Activated naive CD4-positive, alpha-beta T cell treated with anti-CD3 and anti-CD28 coated beads, Interleukin-2, amount 10 ng/mL, durations not matched to agents 7 days and 5 days (primary cell): ENCODE measurements at regions not wholly inside any gene's neighbourhood (a gene's known extent, or its start where the extent isn't known, plus 50 kb on each side); places are given as distances from the start of the nearest gene placed in this dataset.

ENCODE experiments used
- CTCF ChIA-PET: fragments of 350-600 bp; sonication (Branson Sonifier 250); formaldehyde crosslinking; loops from one replicate; lab custom pipeline; 2021; ENCODE audit warnings: antibody characterized with exemption; lab: Charles Lee
- DNase-seq: peaks from one replicate; pipeline ENCODE4 v3.0.0-alpha.2; 2020
- H3K27ac Mint-ChIP-seq: one replicate; pipeline ENCODE4 v1.8.0; 2021; ENCODE audit warnings: mild to moderate bottlenecking, moderate library complexity, mixed read lengths
- H3K27me3 Mint-ChIP-seq: one replicate; pipeline ENCODE4 v1.8.0; 2021; ENCODE audit warnings: mild to moderate bottlenecking, mixed read lengths
- H3K36me3 Mint-ChIP-seq: one replicate; pipeline ENCODE4 v1.8.0; 2021; ENCODE audit warnings: mixed read lengths
- H3K4me1 Mint-ChIP-seq: one replicate; pipeline ENCODE4 v1.8.0; 2021; ENCODE audit warnings: mixed read lengths
- H3K4me3 Mint-ChIP-seq: one replicate; pipeline ENCODE4 v1.8.0; 2021; ENCODE audit warnings: mild to moderate bottlenecking, moderate library complexity, mixed read lengths
- H3K9me3 Mint-ChIP-seq: one replicate; pipeline ENCODE4 v1.8.0; 2021; ENCODE audit warnings: mixed read lengths

GRCh38 chr2:43057742-43058725 is 168.4 kb downstream of the ZFP36L2 start:
- Mint-ChIP-seq H3K36me3 (peaks cover 3% of the 10 kb centered on the region), H3K4me3 (no peak overlapping the region), H3K27ac (no peak overlapping the region), H3K27me3 (peaks cover 40% of the 10 kb centered on the region), H3K4me1 (peaks cover 34% of the 10 kb centered on the region), H3K9me3 (peaks cover 3% of the 10 kb centered on the region)
- CTCF ChIA-PET = no interaction called here
- no peak for DNase-seq

- peaks cover 41% of the 10 kb centered on the region for H3K27me3 Mint-ChIP-seq
- peaks cover 2% of the 10 kb centered on the region for H3K36me3 Mint-ChIP-seq
- CTCF ChIA-PET = no interaction called here
- no peak overlapping the region for H3K27ac Mint-ChIP-seq
- DNase-seq = no peak
- peaks cover 3% of the 10 kb centered on the region for H3K9me3 Mint-ChIP-seq
- peaks cover 36% of the 10 kb centered on the region for H3K4me1 Mint-ChIP-seq
- no peak overlapping the region for H3K4me3 Mint-ChIP-seq
Observed at GRCh38 chr2:43057026-43057741, 169.2 kb downstream of the ZFP36L2 start.

GRCh38 chr2:43055985-43056384 is 170.4 kb downstream of the ZFP36L2 start:
- Mint-ChIP-seq H3K9me3 (no peaks in the 10 kb centered on the region), H3K27me3 (peaks cover 47% of the 10 kb centered on the region), H3K4me3 (no peak overlapping the region), H3K36me3 (no peaks in the 10 kb centered on the region), H3K27ac (no peak overlapping the region), H3K4me1 (peaks cover 42% of the 10 kb centered on the region)
- DNase-seq = no peak
- CTCF ChIA-PET = no interaction called here

- CTCF ChIA-PET = no interaction called here
- H3K9me3 Mint-ChIP-seq = no peaks in the 10 kb centered on the region
Observed at GRCh38 chr2:43055086-43055912, 171.1 kb downstream of the ZFP36L2 start.

GRCh38 chr2:43054367-43054766 is 172.0 kb downstream of the ZFP36L2 start:
- CTCF ChIA-PET = no interaction called here
- Mint-ChIP-seq H3K4me1 (peaks cover 31% of the 10 kb centered on the region), H3K27ac (no peak overlapping the region), H3K27me3 (peaks cover 61% of the 10 kb centered on the region), H3K9me3 (no peaks in the 10 kb centered on the region), H3K4me3 (no peak overlapping the region), H3K36me3 (no peaks in the 10 kb centered on the region)
- DNase-seq = no peak

More at GRCh38 chr2:43055086-43055912, 171.1 kb downstream of the ZFP36L2 start:
- Mint-ChIP-seq H3K4me3 (no peak overlapping the region), H3K27me3 (peaks cover 54% of the 10 kb centered on the region), H3K36me3 (no peaks in the 10 kb centered on the region), H3K4me1 (peaks cover 40% of the 10 kb centered on the region), H3K27ac (no peak overlapping the region)
- no peak for DNase-seq

GRCh38 chr2:43052944-43053306 is 173.5 kb downstream of the ZFP36L2 start:
- CTCF ChIA-PET = interaction anchor here (1.0 kb wide), 1 partner anchor 9 kb away, joined by 3 read pairs; no protein-coding TSS in a partner anchor
- no peaks in the 10 kb centered on the region for H3K36me3 Mint-ChIP-seq

GRCh38 chr2:43052204-43052943 is 174.0 kb downstream of the ZFP36L2 start:
- peaks cover 64% of the 10 kb centered on the region for H3K27me3 Mint-ChIP-seq
- H3K4me1 Mint-ChIP-seq = peaks cover 22% of the 10 kb centered on the region
- H3K4me3 Mint-ChIP-seq = no peak overlapping the region
- CTCF ChIA-PET = interaction anchor here (1.0 to 1.6 kb wide), 2 partner anchors 8 to 177 kb away, joined by 3 to 7 read pairs; no protein-coding TSS in a partner anchor
- no peak overlapping the region for H3K27ac Mint-ChIP-seq
- DNase-seq = no peak
- H3K9me3 Mint-ChIP-seq = no peaks in the 10 kb centered on the region
- no peaks in the 10 kb centered on the region for H3K36me3 Mint-ChIP-seq

More at GRCh38 chr2:43052944-43053306, 173.5 kb downstream of the ZFP36L2 start:
- no peaks in the 10 kb centered on the region for H3K9me3 Mint-ChIP-seq
- H3K4me3 Mint-ChIP-seq = no peak overlapping the region
- no peak overlapping the region for H3K27ac Mint-ChIP-seq
- DNase-seq = no peak
- H3K27me3 Mint-ChIP-seq = peaks cover 67% of the 10 kb centered on the region
- peaks cover 20% of the 10 kb centered on the region for H3K4me1 Mint-ChIP-seq

GRCh38 chr2:43051338-43051737 is 175.1 kb downstream of the ZFP36L2 start:
- peak; percentile 47 for DNase-seq
- no peak overlapping the region for H3K4me3 Mint-ChIP-seq
- no peaks in the 10 kb centered on the region for H3K36me3 Mint-ChIP-seq
- peaks cover 62% of the 10 kb centered on the region for H3K27me3 Mint-ChIP-seq
- CTCF ChIA-PET = interaction anchor here (1.6 kb wide), 1 partner anchor 178 kb away, joined by 7 read pairs; no protein-coding TSS in a partner anchor
- no peak overlapping the region for H3K27ac Mint-ChIP-seq
- H3K4me1 Mint-ChIP-seq = peaks cover 28% of the 10 kb centered on the region
- no peaks in the 10 kb centered on the region for H3K9me3 Mint-ChIP-seq

- no peaks in the 10 kb centered on the region for H3K36me3 Mint-ChIP-seq
- H3K27ac Mint-ChIP-seq = no peak overlapping the region
- H3K4me1 Mint-ChIP-seq = peaks cover 28% of the 10 kb centered on the region
- DNase-seq = no peak
- CTCF ChIA-PET = interaction anchor here (1.6 kb wide), 1 partner anchor 178 kb away, joined by 7 read pairs; no protein-coding TSS in a partner anchor
- H3K27me3 Mint-ChIP-seq = peaks cover 62% of the 10 kb centered on the region
- H3K4me3 Mint-ChIP-seq = no peak overlapping the region
- no peaks in the 10 kb centered on the region for H3K9me3 Mint-ChIP-seq
Observed at GRCh38 chr2:43050866-43051265, 175.5 kb downstream of the ZFP36L2 start.

- Mint-ChIP-seq H3K9me3 (no peaks in the 10 kb centered on the region), H3K4me1 (peaks cover 28% of the 10 kb centered on the region), H3K27me3 (peaks cover 55% of the 10 kb centered on the region), H3K36me3 (no peaks in the 10 kb centered on the region), H3K27ac (no peak overlapping the region), H3K4me3 (no peak overlapping the region)
- CTCF ChIA-PET = interaction anchor here (1.6 kb wide), 1 partner anchor 179 kb away, joined by 7 read pairs; no protein-coding TSS in a partner anchor
- DNase-seq = no peak
Observed at GRCh38 chr2:43049836-43050801, 176.3 kb downstream of the ZFP36L2 start.

GRCh38 chr2:43047187-43047780 is 179.1 kb downstream of the ZFP36L2 start:
- H3K27ac Mint-ChIP-seq = no peak overlapping the region

GRCh38 chr2:43045866-43046265 is 180.5 kb downstream of the ZFP36L2 start:
- H3K9me3 Mint-ChIP-seq = no peaks in the 10 kb centered on the region
- no peak overlapping the region for H3K27ac Mint-ChIP-seq
- H3K4me1 Mint-ChIP-seq = peaks cover 14% of the 10 kb centered on the region
- no peak for DNase-seq
- CTCF ChIA-PET = interaction anchor here (0.6 kb wide), 1 partner anchor 464 kb away, joined by 3 read pairs; no protein-coding TSS in a partner anchor
- H3K4me3 Mint-ChIP-seq = no peak overlapping the region
- peaks cover 47% of the 10 kb centered on the region for H3K27me3 Mint-ChIP-seq
- H3K36me3 Mint-ChIP-seq = no peaks in the 10 kb centered on the region

More at GRCh38 chr2:43047187-43047780, 179.1 kb downstream of the ZFP36L2 start:
- Mint-ChIP-seq H3K4me3 (no peak overlapping the region), H3K9me3 (no peaks in the 10 kb centered on the region), H3K4me1 (peaks cover 27% of the 10 kb centered on the region), H3K27me3 (peaks cover 43% of the 10 kb centered on the region), H3K36me3 (no peaks in the 10 kb centered on the region)
- CTCF ChIA-PET = no interaction called here
- DNase-seq = no peak
